Lower leg skin (tissue), 4 donors: ENCODE measurements at regions not wholly inside any gene's neighbourhood (a gene's known extent, or its start where the extent isn't known, plus 50 kb on each side); places are given as distances from the start of the nearest gene placed in this dataset.

Source experiments
- DNase-seq, 2 donors: peaks; one replicate each; pipeline ENCODE4 v3.0.0-alpha.2; 2019; ENCODE audit warnings: low spot score in 2 of 2
- H3K4me3 ChIP-seq: fragments of 200-600 bp; sonication (generic); 2 replicates; pipeline ENCODE4 v1.5.1; 2017; ENCODE audit warnings: mild to moderate bottlenecking, low read depth; ENCODE audit not compliant: poor library complexity, severe bottlenecking
- POLR2A ChIP-seq, 2 donors: fragments of 450-650 bp; IDR thresholded peaks; one replicate each; pipeline ENCODE4 v1.6.1; 2016 to 2017; ENCODE audit warnings: antibody characterized with exemption in 2 of 2, mild to moderate bottlenecking in 1 of 2, moderate library complexity in 1 of 2
- WGBS, 2 donors: methylation state at CpG; one replicate each; pipeline ENCODE4 v1.1.5; 2018; 5-methylcytosine and 5-hydroxymethylcytosine counted together
- intact Hi-C: fragments of 100-400 bp; cut with DNase I; formaldehyde crosslinking; loops from one replicate; pipeline ENCODE4 v1.15.0; 2023; ENCODE audit warnings: low total_unique reads
- TF ChIP-seq, protein P1 (sequence below), 3 donors: fragments of 450-650 bp; IDR thresholded peaks; one replicate each; pipeline ENCODE4 v1.5.1; 2016; ENCODE audit warnings: antibody characterized with exemption in 3 of 3, mild to moderate bottlenecking in 3 of 3, moderate library complexity in 2 of 3

GRCh38 chr7:84248267-84248666, 53.7 kb upstream of the SEMA3A start:
- no peak for DNase-seq
- no peak for TF ChIP-seq POLR2A (IDR thresholded peaks at IDR 0.05)
- TF ChIP-seq, protein P1, sequence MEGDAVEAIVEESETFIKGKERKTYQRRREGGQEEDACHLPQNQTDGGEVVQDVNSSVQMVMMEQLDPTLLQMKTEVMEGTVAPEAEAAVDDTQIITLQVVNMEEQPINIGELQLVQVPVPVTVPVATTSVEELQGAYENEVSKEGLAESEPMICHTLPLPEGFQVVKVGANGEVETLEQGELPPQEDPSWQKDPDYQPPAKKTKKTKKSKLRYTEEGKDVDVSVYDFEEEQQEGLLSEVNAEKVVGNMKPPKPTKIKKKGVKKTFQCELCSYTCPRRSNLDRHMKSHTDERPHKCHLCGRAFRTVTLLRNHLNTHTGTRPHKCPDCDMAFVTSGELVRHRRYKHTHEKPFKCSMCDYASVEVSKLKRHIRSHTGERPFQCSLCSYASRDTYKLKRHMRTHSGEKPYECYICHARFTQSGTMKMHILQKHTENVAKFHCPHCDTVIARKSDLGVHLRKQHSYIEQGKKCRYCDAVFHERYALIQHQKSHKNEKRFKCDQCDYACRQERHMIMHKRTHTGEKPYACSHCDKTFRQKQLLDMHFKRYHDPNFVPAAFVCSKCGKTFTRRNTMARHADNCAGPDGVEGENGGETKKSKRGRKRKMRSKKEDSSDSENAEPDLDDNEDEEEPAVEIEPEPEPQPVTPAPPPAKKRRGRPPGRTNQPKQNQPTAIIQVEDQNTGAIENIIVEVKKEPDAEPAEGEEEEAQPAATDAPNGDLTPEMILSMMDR (IDR thresholded peaks at IDR 0.05), result no peak
- WGBS, 2 donors, result 55 to 60% methylated on average over 3 of the region's 3 CpGs
- no peak overlapping the region for H3K4me3 ChIP-seq
- intact Hi-C loops, result no loop called here

GRCh38 chr7:84247591-84247990, 53.0 kb upstream of the SEMA3A start:
- intact Hi-C loops, result no loop called here
- TF ChIP-seq POLR2A (IDR thresholded peaks at IDR 0.05), result no peak
- TF ChIP-seq, protein P1 (IDR thresholded peaks at IDR 0.05), result no peak
- WGBS, 2 donors, result 85 to 87% methylated on average over 1 of the region's 1 CpG
- no peak overlapping the region for H3K4me3 ChIP-seq
- no peak for DNase-seq

DNA sequence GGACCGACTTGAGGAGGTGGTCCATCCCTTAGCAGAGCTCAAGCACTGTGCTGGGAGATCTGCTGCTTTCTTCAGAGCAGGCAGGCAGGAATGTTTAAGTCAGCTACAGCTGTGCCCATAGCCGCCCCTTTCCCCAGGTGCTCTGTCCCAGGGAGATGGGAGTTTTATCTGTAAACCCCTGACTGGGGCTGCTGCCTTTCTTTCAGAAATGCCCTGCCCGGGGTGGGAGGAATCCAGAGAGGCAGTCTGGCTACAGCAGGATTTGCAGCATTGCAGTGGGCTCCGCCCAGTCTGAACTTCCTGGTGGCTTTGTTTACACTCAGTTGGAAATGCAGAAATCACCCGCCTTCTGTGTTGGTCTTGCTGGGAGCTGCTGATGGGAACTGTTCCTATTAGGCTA, 51.2 kb upstream of the SEMA3A start:
- TF ChIP-seq POLR2A (IDR thresholded peaks at IDR 0.05), result no peak
- TF ChIP-seq, protein P1 (IDR thresholded peaks at IDR 0.05), result no peak
- WGBS, 2 donors, result 75 to 82% methylated on average over 5 of the region's 5 CpGs
- DNase-seq, result no peak
- H3K4me3 ChIP-seq, result no peak overlapping the region
- intact Hi-C loops, result no loop called here
